Lung (tissue), 11 donors: ENCODE measurements at regions not wholly inside any gene's neighbourhood (a gene's known extent, or its start where the extent isn't known, plus 50 kb on each side); places are given as distances from the start of the nearest gene placed in this dataset.

Experiments used
- ATAC-seq: fragments of 200-7000 bp; cut with Tn5 transposase; one replicate; pipeline ENCODE4 v1.9.1; 2020; ENCODE audit warnings: moderate number of reproducible peaks; ENCODE audit not compliant: insufficient read depth, low FRiP score
- DNase-seq, 3 donors: peaks; one replicate each; pipeline ENCODE4 v3.0.0-alpha.2; 2013 to 2017
- H3K27ac ChIP-seq, 2 donors: one replicate each; pipeline ENCODE4 v1.5.1; 2013; ENCODE audit warnings: mild to moderate bottlenecking in 2 of 2, moderate library complexity in 2 of 2, control low read depth in 1 of 2, inconsistent platforms in 1 of 2, low read depth in 1 of 2, low read length in 1 of 2
- H3K27me3 ChIP-seq, 3 donors: one replicate each; pipeline ENCODE4 v1.5.1; 2013; ENCODE audit warnings: low read length in 2 of 3; ENCODE audit not compliant: control insufficient read depth in 3 of 3, insufficient read depth in 3 of 3
- H3K36me3 ChIP-seq, 4 donors: one replicate each; pipeline ENCODE4 v1.5.1; 2013; ENCODE audit warnings: low read length in 4 of 4, mild to moderate bottlenecking in 1 of 4, moderate library complexity in 1 of 4; ENCODE audit not compliant: control insufficient read depth in 4 of 4, insufficient read depth in 4 of 4
- H3K4me1 ChIP-seq, 5 donors: one replicate each; pipeline ENCODE4 v1.5.1; 2013; ENCODE audit warnings: low read length in 5 of 5, mild to moderate bottlenecking in 2 of 5, moderate library complexity in 1 of 5; ENCODE audit not compliant: control insufficient read depth in 5 of 5, insufficient read depth in 5 of 5
- H3K4me3 ChIP-seq: one replicate; pipeline ENCODE4 v1.5.1; 2013; ENCODE audit warnings: mild to moderate bottlenecking, control low read depth, moderate library complexity
- H3K9ac ChIP-seq, 2 donors: one replicate each; pipeline ENCODE4 v1.5.1; 2013; ENCODE audit warnings: low read length in 2 of 2, control low read depth in 1 of 2; ENCODE audit not compliant: insufficient read depth in 1 of 2
- H3K9me3 ChIP-seq, 4 donors: one replicate each; pipeline ENCODE4 v1.5.1; 2013; ENCODE audit warnings: low read length in 3 of 4, mild to moderate bottlenecking in 1 of 4, moderate library complexity in 1 of 4; ENCODE audit not compliant: control insufficient read depth in 4 of 4, insufficient read depth in 3 of 4
- CTCF ChIP-seq: IDR thresholded peaks from 2 replicates; pipeline ENCODE4 v1.5.1; 2012; ENCODE audit warnings: mild to moderate bottlenecking; ENCODE audit errors: control extremely low read depth, extremely low read depth
- WGBS, 2 donors: extraction: QIAGEN DNeasy Blood & Tissue Kit; methylation state at CpG; one replicate each; pipeline ENCODE4 v1.1.7; 2013; 5-methylcytosine and 5-hydroxymethylcytosine counted together
- donor health status: control.
- donor health status: control.
- donor health status: Bipolar disorder and iron deficiency.
- donor health status: healthy.
- donor health status: DM: yes; HTN: yes; CAD: no.

- H3K27ac ChIP-seq, result no peak overlapping the region
- TF ChIP-seq CTCF, result no peak
- H3K4me3 ChIP-seq, result no peak overlapping the region
- no peaks in the 10 kb centered on the region for H3K27me3 ChIP-seq
- no peaks in the 10 kb centered on the region for H3K9me3 ChIP-seq
- H3K36me3 ChIP-seq, result no peaks in the 10 kb centered on the region
- peaks cover 0 to 13% (median 0%) of the 10 kb centered on the region in 5 donors for H3K4me1 ChIP-seq
- DNase-seq (peak; percentile 17 to 63 (median 44)), ATAC-seq (no peak)
- H3K9ac ChIP-seq, result no peak overlapping the region
- 32 to 42% methylated on average over 7 of the region's 7 CpGs for WGBS, 2 donors
These were observed 719.7 kb upstream of the MARCKS start for GRCh38 chr6:113137426-113137825.

- no peak overlapping the region for H3K27ac ChIP-seq
These were observed 716.4 kb upstream of the MARCKS start for GRCh38 chr6:113140721-113141120.

DNA sequence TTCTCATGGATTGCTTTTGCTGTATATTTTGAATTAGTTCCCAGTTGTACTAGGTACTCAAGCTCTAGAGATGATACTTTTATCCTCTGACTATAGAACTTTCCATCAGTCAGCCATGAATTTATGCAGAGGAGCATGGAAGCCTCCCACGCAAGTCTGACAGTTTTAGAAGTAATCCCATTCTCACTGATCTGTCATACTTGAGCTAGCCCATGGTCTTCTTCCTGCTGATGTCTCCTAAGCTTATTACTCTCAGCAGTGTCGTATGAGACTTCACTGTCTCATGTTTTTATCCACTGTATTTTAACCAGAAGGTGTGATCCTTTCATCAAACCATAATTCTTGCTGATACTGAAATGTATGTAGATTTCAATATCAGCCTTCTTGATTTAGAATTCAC lies 715.2 kb upstream of the MARCKS start:
- H3K36me3 ChIP-seq, result no peaks in the 10 kb centered on the region
- no peak overlapping the region for H3K4me3 ChIP-seq
- DNase-seq, result no peak
- no peak for TF ChIP-seq CTCF
- no peak overlapping the region for H3K9ac ChIP-seq
- H3K9me3 ChIP-seq, result no peaks in the 10 kb centered on the region
- no peak for ATAC-seq
- no peaks in the 10 kb centered on the region for H3K27me3 ChIP-seq
- 69 to 83% methylated on average over 2 of the region's 2 CpGs for WGBS, 2 donors
- no peak overlapping the region for H3K27ac ChIP-seq
- peaks cover 0 to 13% (median 0%) of the 10 kb centered on the region in 5 donors for H3K4me1 ChIP-seq

More at GRCh38 chr6:113140721-113141120, 716.4 kb upstream of the MARCKS start:
- no peaks in the 10 kb centered on the region for H3K27me3 ChIP-seq
- ATAC-seq (no peak), DNase-seq (no peak)
- peaks cover 0 to 14% (median 0%) of the 10 kb centered on the region in 5 donors for H3K4me1 ChIP-seq
- no peaks in the 10 kb centered on the region for H3K9me3 ChIP-seq
- no peak overlapping the region for H3K9ac ChIP-seq
- no peak overlapping the region for H3K4me3 ChIP-seq
- no peaks in the 10 kb centered on the region for H3K36me3 ChIP-seq
- TF ChIP-seq CTCF, result no peak
- 79 to 83% methylated on average over 2 of the region's 2 CpGs for WGBS, 2 donors

- Histone ChIP-seq H3K27ac (no peak overlapping the region), H3K27me3 (no peaks in the 10 kb centered on the region), H3K4me1 (peaks cover 0 to 12% (median 0%) of the 10 kb centered on the region in 5 donors), H3K4me3 (no peak overlapping the region), H3K36me3 (no peaks in the 10 kb centered on the region), H3K9ac (no peak overlapping the region), H3K9me3 (no peaks in the 10 kb centered on the region)
- no peak for ATAC-seq
- no peak for TF ChIP-seq CTCF
- peak in 2 of 3 donors; percentile 40 to 52 for DNase-seq
- 87 to 92% methylated on average over 5 of the region's 5 CpGs for WGBS, 2 donors
These were observed 714.4 kb upstream of the MARCKS start for GRCh38 chr6:113142671-113143174.
